ENCODE measurements at regions not wholly inside any gene's neighbourhood (a gene's known extent, or its start where the extent isn't known, plus 50 kb on each side); places are given as distances from the start of the nearest gene placed in this dataset.
"Not testable (repeated sequence)": the region's sequence is repeated elsewhere in the genome, so short reads cannot be mapped to it uniquely, and the experiment has no call there.

GRCh38 chr6:130525408-130525807 lies 159.6 kb downstream of the TMEM200A start:
- intact Hi-C loops (cut with micrococcal nuclease) = no loop called here
- H3K4me3 Mint-ChIP-seq = no peak overlapping the region
- no peaks in the 10 kb centered on the region for H3K36me3 Mint-ChIP-seq (ENCODE audit: low read depth)
- H3K4me1 Mint-ChIP-seq (ENCODE audit: low read depth) = no peaks in the 10 kb centered on the region
- H3K27me3 Mint-ChIP-seq = no peaks in the 10 kb centered on the region
- H3K9me3 Mint-ChIP-seq = peaks cover 15% of the 10 kb centered on the region
- H3K27ac Mint-ChIP-seq = no peak overlapping the region

DNA sequence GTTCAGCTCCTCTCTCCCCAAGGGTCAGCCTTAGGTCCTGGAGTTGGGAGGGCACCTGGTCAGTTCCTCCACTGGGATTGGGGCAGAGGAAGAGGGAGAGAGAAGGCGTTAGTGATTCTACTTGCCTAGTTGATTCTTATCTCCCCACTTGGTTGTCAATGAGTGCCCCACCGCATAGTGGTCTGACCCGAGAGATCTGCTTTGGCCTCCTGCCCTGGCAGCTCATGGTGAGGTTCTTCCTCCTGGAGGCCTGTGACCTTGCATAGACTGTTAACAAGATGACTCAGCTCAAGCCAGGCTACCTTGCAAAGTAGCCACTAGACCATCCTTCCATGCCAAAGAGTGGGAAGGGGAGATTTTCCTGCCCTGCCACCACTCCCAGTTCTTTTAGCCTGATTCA lies 160.6 kb downstream of the TMEM200A start:
- Mint-ChIP-seq H3K4me1 (ENCODE audit: low read depth) (no peaks in the 10 kb centered on the region), H3K9me3 (peaks cover 23% of the 10 kb centered on the region), H3K36me3 (ENCODE audit: low read depth) (no peaks in the 10 kb centered on the region), H3K27me3 (no peaks in the 10 kb centered on the region), H3K27ac (no peak overlapping the region), H3K4me3 (no peak overlapping the region)
- intact Hi-C loops (cut with micrococcal nuclease) = no loop called here

- Mint-ChIP-seq H3K9me3 (peaks cover 23% of the 10 kb centered on the region), H3K27ac (no peak overlapping the region), H3K4me1 (ENCODE audit: low read depth) (no peaks in the 10 kb centered on the region), H3K36me3 (ENCODE audit: low read depth) (no peaks in the 10 kb centered on the region), H3K27me3 (no peaks in the 10 kb centered on the region), H3K4me3 (no peak overlapping the region)
- intact Hi-C loops (cut with micrococcal nuclease) = no loop called here
Observed at GRCh38 chr6:130527173-130527572, 161.4 kb downstream of the TMEM200A start.

GRCh38 chr6:130529569-130530149 lies 163.8 kb downstream of the TMEM200A start:
- Mint-ChIP-seq H3K27ac (no peak overlapping the region), H3K4me1 (ENCODE audit: low read depth) (no peaks in the 10 kb centered on the region), H3K36me3 (ENCODE audit: low read depth) (no peaks in the 10 kb centered on the region), H3K27me3 (no peaks in the 10 kb centered on the region), H3K9me3 (peaks cover 23% of the 10 kb centered on the region), H3K4me3 (no peak overlapping the region)
- intact Hi-C loops (cut with micrococcal nuclease) = no loop called here

DNA sequence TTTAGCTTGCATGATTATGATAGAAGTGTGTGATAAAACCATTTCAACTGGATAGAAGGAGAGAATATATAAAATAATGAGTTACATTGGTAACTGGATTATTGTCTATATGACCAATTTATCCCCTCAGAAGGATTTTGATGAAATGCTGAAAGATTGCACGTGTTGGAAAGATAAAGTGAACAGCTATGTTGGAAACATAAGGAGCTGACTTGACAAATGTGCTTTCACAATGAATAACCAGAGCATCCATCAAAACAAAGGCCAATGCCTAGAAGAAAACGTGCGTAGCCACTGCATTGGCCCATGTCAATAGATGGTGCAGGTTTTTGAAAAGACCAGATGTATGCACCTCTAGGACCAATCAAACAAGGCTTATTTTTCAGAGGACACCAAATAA lies 168.8 kb downstream of the TMEM200A start:
- Mint-ChIP-seq H3K9me3 (peaks cover 44% of the 10 kb centered on the region), H3K27ac (no peak overlapping the region)

GRCh38 chr6:130535242-130535641 lies 169.4 kb downstream of the TMEM200A start:
- Mint-ChIP-seq H3K36me3 (ENCODE audit: low read depth) (no peaks in the 10 kb centered on the region), H3K4me3 (no peak overlapping the region), H3K9me3 (peaks cover 44% of the 10 kb centered on the region), H3K27me3 (no peaks in the 10 kb centered on the region), H3K27ac (no peak overlapping the region), H3K4me1 (ENCODE audit: low read depth) (no peaks in the 10 kb centered on the region)
- intact Hi-C loops (cut with micrococcal nuclease) = no loop called here

More for the DNA sequence above, 168.8 kb downstream of the TMEM200A start:
- H3K4me1 Mint-ChIP-seq (ENCODE audit: low read depth) = no peaks in the 10 kb centered on the region
- no peaks in the 10 kb centered on the region for H3K36me3 Mint-ChIP-seq (ENCODE audit: low read depth)
- no peaks in the 10 kb centered on the region for H3K27me3 Mint-ChIP-seq
- intact Hi-C loops (cut with micrococcal nuclease) = no loop called here
- H3K4me3 Mint-ChIP-seq = no peak overlapping the region

- Mint-ChIP-seq H3K27ac (no peak overlapping the region), H3K36me3 (ENCODE audit: low read depth) (no peaks in the 10 kb centered on the region), H3K9me3 (peaks cover 52% of the 10 kb centered on the region), H3K27me3 (no peaks in the 10 kb centered on the region), H3K4me3 (no peak overlapping the region), H3K4me1 (ENCODE audit: low read depth) (no peaks in the 10 kb centered on the region)
- intact Hi-C loops (cut with micrococcal nuclease) = no loop called here
Observed at GRCh38 chr6:130537447-130537846, 171.6 kb downstream of the TMEM200A start.

DNA sequence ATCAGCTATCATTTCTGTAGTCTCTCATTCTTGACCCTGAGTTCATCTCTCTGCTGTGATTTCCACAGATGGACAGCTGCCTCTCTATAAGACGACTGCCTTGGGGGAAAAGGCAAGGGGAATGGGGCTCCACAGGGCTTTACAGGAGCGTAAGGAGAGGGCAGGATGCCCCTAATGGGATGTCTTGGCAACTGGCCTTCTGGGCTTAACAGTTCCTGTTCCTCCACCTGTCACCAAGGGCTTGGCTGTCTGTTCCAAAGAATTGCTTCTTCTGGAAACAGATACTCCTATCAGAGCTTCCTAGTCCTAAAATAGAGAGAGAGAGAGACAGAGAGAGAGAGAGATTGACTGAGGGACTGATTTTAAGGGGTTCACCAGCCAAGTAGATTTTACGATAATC lies 181.9 kb downstream of the TMEM200A start:
- no peaks in the 10 kb centered on the region for H3K36me3 Mint-ChIP-seq (ENCODE audit: low read depth)
- no peaks in the 10 kb centered on the region for H3K27me3 Mint-ChIP-seq
- intact Hi-C loops (cut with micrococcal nuclease) = no loop called here
- H3K4me3 Mint-ChIP-seq = no peak overlapping the region
- H3K4me1 Mint-ChIP-seq (ENCODE audit: low read depth) = no peaks in the 10 kb centered on the region
- no peak overlapping the region for H3K27ac Mint-ChIP-seq
- no peaks in the 10 kb centered on the region for H3K9me3 Mint-ChIP-seq

GRCh38 chr6:130557481-130558112 lies 191.8 kb downstream of the TMEM200A start:
- Mint-ChIP-seq H3K4me1 (ENCODE audit: low read depth) (peaks cover 5% of the 10 kb centered on the region), H3K9me3 (peaks cover 30% of the 10 kb centered on the region), H3K4me3 (no peak overlapping the region), H3K27ac (no peak overlapping the region), H3K36me3 (ENCODE audit: low read depth) (no peaks in the 10 kb centered on the region), H3K27me3 (no peaks in the 10 kb centered on the region)
- intact Hi-C loops (cut with micrococcal nuclease) = no loop called here

DNA sequence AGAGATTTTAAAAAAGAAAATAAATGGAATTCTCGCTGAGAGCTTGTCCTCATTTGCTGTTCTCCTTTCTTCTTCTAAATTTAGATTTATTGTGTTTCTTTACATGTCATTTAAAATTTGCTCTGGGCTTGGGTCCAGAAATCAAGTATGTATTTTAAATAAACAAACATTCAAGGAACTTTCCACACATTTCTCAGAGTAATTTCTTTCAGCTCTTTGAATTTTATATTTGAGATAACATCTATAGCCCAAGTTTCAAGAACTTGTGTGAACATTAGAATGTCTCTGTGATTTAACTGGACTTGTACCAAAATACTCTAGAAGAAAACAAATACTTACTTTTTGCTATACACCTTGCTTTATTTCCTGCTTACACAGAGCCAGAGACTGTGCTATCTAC lies 192.3 kb downstream of the TMEM200A start:
- H3K9me3 Mint-ChIP-seq = peaks cover 30% of the 10 kb centered on the region
- peaks cover 5% of the 10 kb centered on the region for H3K4me1 Mint-ChIP-seq (ENCODE audit: low read depth)
- H3K4me3 Mint-ChIP-seq = no peak overlapping the region
- intact Hi-C loops (cut with micrococcal nuclease) = no loop called here
- no peaks in the 10 kb centered on the region for H3K27me3 Mint-ChIP-seq
- no peak overlapping the region for H3K27ac Mint-ChIP-seq
- no peaks in the 10 kb centered on the region for H3K36me3 Mint-ChIP-seq (ENCODE audit: low read depth)

DNA sequence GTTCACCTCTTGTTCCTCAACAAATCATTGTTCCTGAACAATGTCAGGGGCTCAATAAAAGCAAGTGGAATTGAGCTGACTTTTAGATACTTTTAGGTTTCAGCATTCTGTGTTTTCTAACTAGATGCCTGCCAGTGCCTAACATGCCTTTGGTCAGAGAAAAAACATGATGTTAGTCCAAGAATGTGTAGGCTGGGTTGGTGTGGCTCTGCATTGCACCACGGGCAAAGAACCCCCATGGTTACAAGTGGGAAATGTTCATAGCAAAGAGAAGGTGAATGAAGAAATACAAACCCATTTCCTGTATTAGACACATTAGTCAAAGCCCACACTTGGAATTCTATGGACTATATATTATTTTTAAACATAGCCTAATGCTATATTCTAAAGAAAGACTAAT lies 193.3 kb downstream of the TMEM200A start:
- Mint-ChIP-seq H3K27ac (no peak overlapping the region), H3K4me1 (ENCODE audit: low read depth) (peaks cover 5% of the 10 kb centered on the region), H3K4me3 (no peak overlapping the region), H3K9me3 (peaks cover 23% of the 10 kb centered on the region), H3K27me3 (no peaks in the 10 kb centered on the region), H3K36me3 (ENCODE audit: low read depth) (no peaks in the 10 kb centered on the region)
- intact Hi-C loops (cut with micrococcal nuclease) = no loop called here

DNA sequence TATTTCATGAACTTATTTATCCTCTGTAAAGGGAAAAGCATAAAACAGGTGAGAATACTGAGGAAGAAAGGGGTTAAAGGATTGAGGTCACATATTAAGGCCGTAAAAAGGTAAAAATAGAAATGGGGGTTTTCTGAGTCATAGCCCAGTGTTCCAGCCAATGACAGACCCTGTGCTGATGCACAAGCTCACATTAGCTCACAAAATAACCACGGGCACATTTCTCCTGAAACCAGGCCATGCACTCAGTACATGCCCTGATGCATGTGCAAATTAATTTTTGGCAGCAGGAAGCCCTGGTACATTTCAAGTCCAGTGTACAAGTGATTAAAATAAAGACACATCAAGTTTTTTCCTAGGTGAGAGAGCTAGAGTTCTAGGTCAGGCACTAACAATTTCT lies 194.4 kb downstream of the TMEM200A start:
- peaks cover 5% of the 10 kb centered on the region for H3K4me1 Mint-ChIP-seq (ENCODE audit: low read depth)
- intact Hi-C loops (cut with micrococcal nuclease) = no loop called here
- H3K36me3 Mint-ChIP-seq (ENCODE audit: low read depth) = no peaks in the 10 kb centered on the region
- H3K27ac Mint-ChIP-seq = no peak overlapping the region
- H3K27me3 Mint-ChIP-seq = no peaks in the 10 kb centered on the region
- no peak overlapping the region for H3K4me3 Mint-ChIP-seq
- peaks cover 14% of the 10 kb centered on the region for H3K9me3 Mint-ChIP-seq

- H3K36me3 Mint-ChIP-seq (ENCODE audit: low read depth); H3K4me1 Mint-ChIP-seq (ENCODE audit: low read depth); H3K27ac Mint-ChIP-seq; H3K27me3 Mint-ChIP-seq; H3K4me3 Mint-ChIP-seq; intact Hi-C loops (cut with micrococcal nuclease): not testable (repeated sequence)
- H3K9me3 Mint-ChIP-seq = peaks cover 14% of the 10 kb centered on the region
Observed at GRCh38 chr6:130561159-130561558, 195.3 kb downstream of the TMEM200A start.

DNA sequence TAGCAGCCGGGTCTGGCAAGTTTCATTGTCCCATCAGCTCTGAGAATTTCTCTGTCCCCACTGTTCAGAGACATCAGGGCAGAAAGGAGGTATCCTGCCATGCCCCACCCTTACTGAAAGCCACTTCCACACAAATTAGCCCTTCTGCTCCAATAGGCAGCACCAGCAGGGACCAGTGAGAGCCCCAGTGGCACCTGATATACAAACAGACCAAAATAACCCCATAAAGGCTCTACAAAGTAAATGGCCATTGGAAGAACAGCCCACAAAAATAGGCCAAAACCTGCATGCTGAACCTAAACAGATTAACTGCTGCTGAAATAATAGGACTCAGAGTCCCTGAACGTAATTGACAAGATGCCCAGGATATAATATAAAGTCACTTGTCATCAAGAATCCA lies 199.9 kb downstream of the TMEM200A start:
- intact Hi-C loops (cut with micrococcal nuclease) = no loop called here

GRCh38 chr6:130574146-130574545 lies 208.3 kb downstream of the TMEM200A start:
- Mint-ChIP-seq H3K27ac (no peak overlapping the region), H3K9me3 (no peaks in the 10 kb centered on the region), H3K27me3 (no peaks in the 10 kb centered on the region), H3K4me3 (no peak overlapping the region), H3K4me1 (ENCODE audit: low read depth) (no peaks in the 10 kb centered on the region), H3K36me3 (ENCODE audit: low read depth) (no peaks in the 10 kb centered on the region)
- intact Hi-C loops (cut with micrococcal nuclease) = no loop called here

More for the DNA sequence above, 199.9 kb downstream of the TMEM200A start:
- Mint-ChIP-seq H3K27ac (no peak overlapping the region), H3K36me3 (ENCODE audit: low read depth) (no peaks in the 10 kb centered on the region), H3K27me3 (no peaks in the 10 kb centered on the region), H3K4me1 (ENCODE audit: low read depth) (peaks cover 5% of the 10 kb centered on the region), H3K4me3 (no peak overlapping the region), H3K9me3 (peaks cover 14% of the 10 kb centered on the region)
